Neural progenitor cell (in vitro differentiated cells): ENCODE measurements at regions not wholly inside any gene's neighbourhood (a gene's known extent, or its start where the extent isn't known, plus 50 kb on each side); places are given as distances from the start of the nearest gene placed in this dataset.

Experiments
- DNase-seq: peaks from one replicate; pipeline ENCODE4 v3.0.0-alpha.2; 2016; ENCODE audit warnings: low spot score
- H2AFZ ChIP-seq: fragments of 200-600 bp; sonication (generic); replicated peaks from 2 replicates; pipeline ENCODE4 v1.6.1; 2016; ENCODE audit warnings: antibody characterized with exemption
- H3F3A ChIP-seq: fragments of 200-600 bp; sonication (generic); 2 replicates; pipeline ENCODE4 v1.6.1; 2016; ENCODE audit warnings: antibody characterized with exemption, low read depth
- H3K27ac ChIP-seq: fragments of 200-600 bp; sonication (generic); 2 replicates; pipeline ENCODE4 v1.5.1; 2016; ENCODE audit warnings: mild to moderate bottlenecking
- H3K27me3 ChIP-seq: fragments of 200-600 bp; sonication (generic); 2 replicates; pipeline ENCODE4 v1.6.1; 2016; ENCODE audit warnings: mild to moderate bottlenecking, moderate library complexity
- H3K36me3 ChIP-seq: fragments of 200-600 bp; sonication (generic); 2 replicates; pipeline ENCODE4 v1.5.1; 2016
- H3K4me1 ChIP-seq: fragments of 200-600 bp; sonication (generic); 2 replicates; pipeline ENCODE4 v1.6.1; 2016; ENCODE audit warnings: mixed run types
- H3K4me2 ChIP-seq: fragments of 200-600 bp; sonication (generic); 2 replicates; pipeline ENCODE4 v1.6.1; 2016
- H3K4me3 ChIP-seq: fragments of 200-600 bp; sonication (generic); 2 replicates; pipeline ENCODE4 v1.5.1; 2016
- H3K79me2 ChIP-seq: fragments of 200-600 bp; sonication (generic); 2 replicates; pipeline ENCODE4 v1.6.1; 2016; ENCODE audit warnings: low read depth
- H3K9ac ChIP-seq: fragments of 200-600 bp; sonication (generic); 2 replicates; pipeline ENCODE4 v1.6.1; 2016
- H3K9me3 ChIP-seq: fragments of 200-600 bp; sonication (generic); 2 replicates; pipeline ENCODE4 v1.5.1; 2016; ENCODE audit warnings: low read depth
- H4K20me1 ChIP-seq: fragments of 200-600 bp; sonication (generic); 2 replicates; pipeline ENCODE4 v1.6.1; 2016; ENCODE audit warnings: low read depth
- H3K27ac Mint-ChIP-seq: 3 replicates; pipeline ENCODE4 v1.8.0; 2021; ENCODE audit warnings: mixed read lengths
- H3K27me3 Mint-ChIP-seq: 2 replicates; pipeline ENCODE4 v1.8.0; 2022; ENCODE audit warnings: low read depth, mild to moderate bottlenecking, inconsistent platforms, moderate library complexity, mixed read lengths; ENCODE audit not compliant: insufficient read depth
- H3K36me3 Mint-ChIP-seq: 3 replicates; pipeline ENCODE4 v1.8.0; 2021; ENCODE audit warnings: mixed read lengths
- H3K4me1 Mint-ChIP-seq: 3 replicates; pipeline ENCODE4 v1.8.0; 2021; ENCODE audit warnings: mixed read lengths
- H3K4me3 Mint-ChIP-seq: 3 replicates; pipeline ENCODE4 v1.8.0; 2021; ENCODE audit warnings: mild to moderate bottlenecking, moderate library complexity, mixed read lengths
- H3K9me3 Mint-ChIP-seq: 3 replicates; pipeline ENCODE4 v1.8.0; 2020; ENCODE audit warnings: mixed read lengths
- CTCF ChIP-seq: fragments of 200-600 bp; sonication (generic); IDR thresholded peaks from 2 replicates; pipeline ENCODE4 v1.5.1; 2017; ENCODE audit warnings: antibody characterized with exemption, mild to moderate bottlenecking
- EZH2 ChIP-seq: fragments of 200-600 bp; sonication (generic); IDR thresholded peaks from 2 replicates; pipeline ENCODE4 v1.6.1; 2017; ENCODE audit warnings: antibody characterized with exemption, mild to moderate bottlenecking, moderate library complexity
- EZH2phosphoT487 ChIP-seq: fragments of 200-600 bp; sonication (generic); IDR thresholded peaks from 2 replicates; pipeline ENCODE4 v1.6.1; 2017; ENCODE audit warnings: antibody characterized with exemption

GRCh38 chr7:81574723-81575326 is 195.0 kb downstream of the HGF start:
- H3K36me3 Mint-ChIP-seq, result no peaks in the 10 kb centered on the region
- no peaks in the 10 kb centered on the region for H3K4me1 ChIP-seq
- no peak for DNase-seq
- no peaks in the 10 kb centered on the region for H3K9me3 ChIP-seq
- no peak overlapping the region for H3K27ac Mint-ChIP-seq
- H3K4me2 ChIP-seq, result no peak overlapping the region
- TF ChIP-seq CTCF (no peak), EZH2 (no peak), EZH2phosphoT487 (no peak)
- no peaks in the 10 kb centered on the region for H3K36me3 ChIP-seq
- H4K20me1 ChIP-seq, result no peaks in the 10 kb centered on the region
- H2AFZ ChIP-seq, result no peak overlapping the region
- H3K4me1 Mint-ChIP-seq, result no peaks in the 10 kb centered on the region
- H3F3A ChIP-seq, result no peaks in the 10 kb centered on the region
- H3K27ac ChIP-seq, result no peak overlapping the region
- H3K9me3 Mint-ChIP-seq, result no peaks in the 10 kb centered on the region
- no peak overlapping the region for H3K4me3 Mint-ChIP-seq
- no peaks in the 10 kb centered on the region for H3K27me3 Mint-ChIP-seq
- no peak overlapping the region for H3K9ac ChIP-seq
- H3K27me3 ChIP-seq, result no peaks in the 10 kb centered on the region
- no peak overlapping the region for H3K4me3 ChIP-seq
- H3K79me2 ChIP-seq, result no peaks in the 10 kb centered on the region

DNA sequence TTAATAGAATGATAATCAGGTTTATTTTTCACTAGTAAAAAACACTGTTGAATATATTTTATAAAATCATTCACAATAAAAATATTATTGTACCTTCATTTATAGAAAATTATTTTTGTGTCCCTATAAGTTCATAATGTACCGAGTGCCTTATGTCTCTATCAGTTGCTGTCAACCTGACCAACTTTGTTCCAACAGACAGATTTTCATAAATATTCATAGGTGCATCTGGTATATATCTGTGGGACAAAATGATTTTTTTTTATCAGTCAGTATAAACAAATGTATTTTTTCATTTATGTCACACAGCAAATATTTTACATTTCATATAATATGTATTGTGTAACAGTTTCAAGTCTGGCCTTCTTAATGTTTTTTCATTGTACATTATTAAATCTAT is 195.9 kb downstream of the HGF start:
- no peaks in the 10 kb centered on the region for H3K36me3 Mint-ChIP-seq
- H3K27ac Mint-ChIP-seq, result no peak overlapping the region
- Histone ChIP-seq H3K9me3 (no peaks in the 10 kb centered on the region), H3K27ac (no peak overlapping the region), H3K9ac (no peak overlapping the region), H2AFZ (no peak overlapping the region), H3K4me2 (no peak overlapping the region), H3K4me3 (no peak overlapping the region), H3F3A (no peaks in the 10 kb centered on the region), H4K20me1 (no peaks in the 10 kb centered on the region), H3K27me3 (no peaks in the 10 kb centered on the region), H3K36me3 (no peaks in the 10 kb centered on the region), H3K79me2 (no peaks in the 10 kb centered on the region), H3K4me1 (no peaks in the 10 kb centered on the region)
- no peak overlapping the region for H3K4me3 Mint-ChIP-seq
- no peaks in the 10 kb centered on the region for H3K4me1 Mint-ChIP-seq
- TF ChIP-seq EZH2 (no peak), EZH2phosphoT487 (no peak), CTCF (no peak)
- H3K27me3 Mint-ChIP-seq, result no peaks in the 10 kb centered on the region
- no peak for DNase-seq
- no peaks in the 10 kb centered on the region for H3K9me3 Mint-ChIP-seq

- DNase-seq, result no peak
- H3K27me3 Mint-ChIP-seq, result no peaks in the 10 kb centered on the region
- no peaks in the 10 kb centered on the region for H3K4me1 ChIP-seq
- H3K4me3 Mint-ChIP-seq, result no peak overlapping the region
- no peaks in the 10 kb centered on the region for H3K9me3 ChIP-seq
- H2AFZ ChIP-seq, result no peak overlapping the region
- H3K79me2 ChIP-seq, result no peaks in the 10 kb centered on the region
- no peaks in the 10 kb centered on the region for H3K36me3 ChIP-seq
- H3K36me3 Mint-ChIP-seq, result no peaks in the 10 kb centered on the region
- H4K20me1 ChIP-seq, result no peaks in the 10 kb centered on the region
- no peak overlapping the region for H3K4me2 ChIP-seq
- H3F3A ChIP-seq, result no peaks in the 10 kb centered on the region
- no peak overlapping the region for H3K9ac ChIP-seq
- H3K27ac Mint-ChIP-seq, result no peak overlapping the region
- TF ChIP-seq CTCF (no peak), EZH2phosphoT487 (no peak), EZH2 (no peak)
- no peaks in the 10 kb centered on the region for H3K27me3 ChIP-seq
- no peaks in the 10 kb centered on the region for H3K4me1 Mint-ChIP-seq
- no peaks in the 10 kb centered on the region for H3K9me3 Mint-ChIP-seq
- no peak overlapping the region for H3K4me3 ChIP-seq
- no peak overlapping the region for H3K27ac ChIP-seq
Observed at GRCh38 chr7:81573128-81573527, 196.7 kb downstream of the HGF start.
